Ascending aorta (tissue), 2 donors: ENCODE measurements at regions not wholly inside any gene's neighbourhood (a gene's known extent, or its start where the extent isn't known, plus 50 kb on each side); places are given as distances from the start of the nearest gene placed in this dataset.

Experiments
- DNase-seq, 2 donors: peaks; one replicate each; pipeline ENCODE4 v3.0.0-alpha.2; 2019; ENCODE audit warnings: low spot score in 2 of 2
- H3K27ac ChIP-seq, 2 donors: fragments of 200-600 bp; sonication (generic); one replicate each; pipeline ENCODE4 v1.5.1; 2016 to 2017; ENCODE audit warnings: mild to moderate bottlenecking in 1 of 2
- H3K27me3 ChIP-seq: fragments of 200-600 bp; sonication (generic); one replicate; pipeline ENCODE4 v1.5.1; 2017
- H3K36me3 ChIP-seq, 2 donors: fragments of 200-600 bp; sonication (generic); one replicate each; pipeline ENCODE4 v1.5.1; 2016
- H3K4me1 ChIP-seq, 2 donors: fragments of 200-600 bp; sonication (generic); one replicate each; pipeline ENCODE4 v1.5.1; 2016 to 2017; ENCODE audit warnings: mild to moderate bottlenecking in 1 of 2
- H3K4me3 ChIP-seq, 2 donors: fragments of 200-600 bp; sonication (generic); one replicate each; pipeline ENCODE4 v1.5.1; 2016 to 2017; ENCODE audit warnings: mild to moderate bottlenecking in 1 of 2
- H3K9me3 ChIP-seq, 2 donors: fragments of 200-600 bp; sonication (generic); one replicate each; pipeline ENCODE4 v1.5.1; 2016
- intact Hi-C: fragments of 100-400 bp; cut with DNase I; formaldehyde crosslinking; loops from one replicate; pipeline ENCODE4 v1.15.1; 2023
- TF ChIP-seq, protein P1 (sequence below), 3 experiments: fragments of 200-600 bp in 2 of 3; fragments of 450-650 bp in 1 of 3; sonication (generic) in 2 of 3; IDR thresholded peaks; one replicate each; pipeline ENCODE4 v1.5.1; 2016 to 2019; ENCODE audit warnings: antibody characterized with exemption in 3 of 3, mild to moderate bottlenecking in 1 of 3, moderate library complexity in 1 of 3

GRCh38 chrX:10042055-10042454 is 74.9 kb downstream of the CLDN34 start:
- TF ChIP-seq, protein P1, sequence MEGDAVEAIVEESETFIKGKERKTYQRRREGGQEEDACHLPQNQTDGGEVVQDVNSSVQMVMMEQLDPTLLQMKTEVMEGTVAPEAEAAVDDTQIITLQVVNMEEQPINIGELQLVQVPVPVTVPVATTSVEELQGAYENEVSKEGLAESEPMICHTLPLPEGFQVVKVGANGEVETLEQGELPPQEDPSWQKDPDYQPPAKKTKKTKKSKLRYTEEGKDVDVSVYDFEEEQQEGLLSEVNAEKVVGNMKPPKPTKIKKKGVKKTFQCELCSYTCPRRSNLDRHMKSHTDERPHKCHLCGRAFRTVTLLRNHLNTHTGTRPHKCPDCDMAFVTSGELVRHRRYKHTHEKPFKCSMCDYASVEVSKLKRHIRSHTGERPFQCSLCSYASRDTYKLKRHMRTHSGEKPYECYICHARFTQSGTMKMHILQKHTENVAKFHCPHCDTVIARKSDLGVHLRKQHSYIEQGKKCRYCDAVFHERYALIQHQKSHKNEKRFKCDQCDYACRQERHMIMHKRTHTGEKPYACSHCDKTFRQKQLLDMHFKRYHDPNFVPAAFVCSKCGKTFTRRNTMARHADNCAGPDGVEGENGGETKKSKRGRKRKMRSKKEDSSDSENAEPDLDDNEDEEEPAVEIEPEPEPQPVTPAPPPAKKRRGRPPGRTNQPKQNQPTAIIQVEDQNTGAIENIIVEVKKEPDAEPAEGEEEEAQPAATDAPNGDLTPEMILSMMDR (IDR thresholded peaks at IDR 0.05), result no peak
- no peak for DNase-seq
- intact Hi-C loops, result no loop called here
- Histone ChIP-seq H3K36me3 (no peaks in the 10 kb centered on the region), H3K4me1 (peaks cover 0 to 5% of the 10 kb centered on the region in 2 donors), H3K4me3 (no peak overlapping the region), H3K9me3 (no peaks in the 10 kb centered on the region), H3K27me3 (no peaks in the 10 kb centered on the region), H3K27ac (no peak overlapping the region)

DNA sequence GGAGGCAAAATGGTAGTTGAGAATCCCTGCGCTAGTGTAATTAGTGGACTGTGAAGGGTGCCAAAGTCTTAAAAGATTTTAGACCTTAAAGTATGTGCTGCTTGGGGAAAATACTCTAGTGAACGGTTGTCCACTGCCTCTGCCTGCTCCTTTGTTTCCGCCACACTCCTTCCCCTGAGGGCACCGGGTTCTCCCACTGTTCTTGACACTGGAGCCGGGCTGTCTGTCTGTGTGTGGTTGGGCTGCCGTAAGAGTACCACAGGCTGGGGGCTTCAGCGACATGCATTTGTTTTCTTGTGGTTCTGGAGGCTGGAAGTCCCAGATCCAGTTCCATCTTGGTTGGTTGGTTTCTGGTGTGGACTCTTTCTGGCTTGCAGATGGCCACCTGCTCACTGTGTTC is 76.2 kb downstream of the CLDN34 start:
- H3K4me1 ChIP-seq, result peaks cover 0 to 5% of the 10 kb centered on the region in 2 donors
- intact Hi-C loops, result no loop called here
- H3K4me3 ChIP-seq, result no peak overlapping the region
- TF ChIP-seq, protein P1 (IDR thresholded peaks at IDR 0.05), result no peak
- no peaks in the 10 kb centered on the region for H3K36me3 ChIP-seq
- DNase-seq, result no peak
- no peak overlapping the region for H3K27ac ChIP-seq
- H3K9me3 ChIP-seq, result no peaks in the 10 kb centered on the region
- H3K27me3 ChIP-seq, result no peaks in the 10 kb centered on the region

DNA sequence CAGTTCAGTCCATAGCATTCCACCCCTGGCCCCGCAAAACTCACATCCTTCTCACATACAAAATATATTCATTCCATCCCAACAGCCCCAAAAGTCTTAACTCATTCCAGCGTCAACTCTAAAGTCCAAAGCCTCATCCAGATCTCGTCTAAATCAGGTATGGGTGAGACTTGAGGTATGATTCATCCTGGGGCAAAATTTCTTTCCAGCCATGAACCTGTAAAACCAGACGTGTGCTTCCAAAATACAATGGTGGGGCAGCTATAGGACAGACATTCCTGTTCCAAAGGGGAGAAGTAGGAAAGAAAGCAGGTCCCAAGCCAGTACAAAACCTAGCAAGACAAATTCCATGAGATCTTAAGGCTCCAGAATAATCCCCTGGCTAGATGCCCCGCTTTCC is 76.9 kb downstream of the CLDN34 start:
- no peaks in the 10 kb centered on the region for H3K36me3 ChIP-seq
- no peaks in the 10 kb centered on the region for H3K27me3 ChIP-seq
- DNase-seq, result no peak
- H3K4me3 ChIP-seq, result no peak overlapping the region
- H3K27ac ChIP-seq, result no peak overlapping the region
- intact Hi-C loops, result no loop called here
- H3K9me3 ChIP-seq, result no peaks in the 10 kb centered on the region
- peaks cover 0 to 5% of the 10 kb centered on the region in 2 donors for H3K4me1 ChIP-seq
- TF ChIP-seq, protein P1 (IDR thresholded peaks at IDR 0.05), result no peak

DNA sequence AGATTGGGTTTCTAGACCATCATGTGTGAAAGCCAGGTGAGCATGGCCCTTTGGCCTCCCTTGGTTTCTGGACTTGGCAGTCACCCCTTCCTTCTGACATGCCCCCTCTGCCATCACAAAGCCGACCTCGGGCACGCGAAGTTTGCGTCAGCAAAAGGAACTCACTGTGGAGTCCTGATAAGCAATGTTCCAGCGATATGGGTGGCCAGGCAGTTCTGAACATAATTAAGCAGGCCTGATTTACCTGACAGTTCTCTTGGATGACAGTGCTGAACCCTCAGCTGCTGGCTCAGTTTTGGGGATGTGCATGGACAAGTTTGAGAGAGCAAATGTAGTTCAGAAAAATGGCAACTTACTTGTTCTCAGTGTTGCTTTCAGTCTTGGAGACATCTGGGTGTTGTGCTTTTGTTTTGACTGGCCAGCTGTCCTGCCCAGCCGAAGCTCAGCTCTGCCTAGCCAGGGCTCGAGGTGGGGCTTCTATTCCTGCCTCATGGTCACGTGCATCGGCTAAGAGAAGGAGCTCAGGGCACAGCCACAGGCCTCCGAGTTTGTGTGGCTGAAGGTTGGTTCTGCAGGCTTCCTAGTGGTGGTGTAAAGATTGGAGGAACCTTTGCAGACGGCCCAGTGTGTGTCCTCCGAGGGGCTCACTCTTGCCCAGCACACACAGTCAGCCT is 78.3 kb downstream of the CLDN34 start:
- peak in 1 of 2 donors; percentile 74 for DNase-seq
- Histone ChIP-seq H3K9me3 (no peaks in the 10 kb centered on the region), H3K4me3 (no peak overlapping the region), H3K27ac (peak overlapping the region; percentile 51 to 75), H3K36me3 (no peaks in the 10 kb centered on the region), H3K27me3 (no peaks in the 10 kb centered on the region), H3K4me1 (peaks cover 0 to 5% of the 10 kb centered on the region in 2 donors)
- intact Hi-C loops, result no loop called here
- TF ChIP-seq, protein P1 (IDR thresholded peaks at IDR 0.05), result no peak

- intact Hi-C loops, result no loop called here
- DNase-seq, result no peak
- H3K4me1 ChIP-seq, result peaks cover 0 to 5% of the 10 kb centered on the region in 2 donors
- H3K27me3 ChIP-seq, result no peaks in the 10 kb centered on the region
- no peak overlapping the region for H3K4me3 ChIP-seq
- TF ChIP-seq, protein P1 (IDR thresholded peaks at IDR 0.05), result no peak
- no peaks in the 10 kb centered on the region for H3K36me3 ChIP-seq
- no peaks in the 10 kb centered on the region for H3K9me3 ChIP-seq
- H3K27ac ChIP-seq, result peak overlapping the region; percentile 37 to 60
These were observed 80.0 kb downstream of the CLDN34 start for GRCh38 chrX:10047133-10047532.
